Naive B cell (primary cell): ENCODE measurements at regions not wholly inside any gene's neighbourhood (a gene's known extent, or its start where the extent isn't known, plus 50 kb on each side); places are given as distances from the start of the nearest gene placed in this dataset.

ENCODE experiments used
- ATAC-seq, 2 donors: fragments of 150-1000 bp; cut with Tn5 transposase; 2 replicates each; pipeline ENCODE4 v1.10.0; 2021; ENCODE audit warnings: low read depth in 2 of 2, mild to moderate bottlenecking in 2 of 2, moderate library complexity in 2 of 2
- DNase-seq: peaks from one replicate; pipeline ENCODE4 v3.0.0; 2022
- H3K27ac Mint-ChIP-seq, 6 donors: one replicate each; pipeline ENCODE4 v1.8.0; 2020 to 2022; ENCODE audit warnings: mild to moderate bottlenecking in 6 of 6, mixed read lengths in 6 of 6, moderate library complexity in 5 of 6, inconsistent platforms in 2 of 6
- H3K27me3 Mint-ChIP-seq, 3 donors: one replicate each; pipeline ENCODE4 v1.8.0; 2021 to 2022; ENCODE audit warnings: mixed read lengths in 3 of 3, mild to moderate bottlenecking in 1 of 3
- H3K36me3 Mint-ChIP-seq, 2 donors: one replicate each; pipeline ENCODE4 v1.8.0; 2020 to 2022; ENCODE audit warnings: mixed read lengths in 2 of 2, inconsistent platforms in 1 of 2, mild to moderate bottlenecking in 1 of 2
- H3K4me1 Mint-ChIP-seq, 3 donors: one replicate each; pipeline ENCODE4 v1.8.0; 2020 to 2022; ENCODE audit warnings: mixed read lengths in 3 of 3, inconsistent platforms in 1 of 3, mild to moderate bottlenecking in 1 of 3, moderate library complexity in 1 of 3
- H3K4me3 Mint-ChIP-seq, 8 donors: one replicate each; pipeline ENCODE4 v1.8.0; 2020 to 2022; ENCODE audit warnings: mild to moderate bottlenecking in 8 of 8, mixed read lengths in 8 of 8, moderate library complexity in 8 of 8, inconsistent platforms in 2 of 8
- H3K9me3 Mint-ChIP-seq, 7 donors: one replicate each; pipeline ENCODE4 v1.8.0; 2020 to 2022; ENCODE audit warnings: mixed read lengths in 7 of 7, mild to moderate bottlenecking in 5 of 7, inconsistent platforms in 2 of 7, moderate library complexity in 1 of 7

DNA sequence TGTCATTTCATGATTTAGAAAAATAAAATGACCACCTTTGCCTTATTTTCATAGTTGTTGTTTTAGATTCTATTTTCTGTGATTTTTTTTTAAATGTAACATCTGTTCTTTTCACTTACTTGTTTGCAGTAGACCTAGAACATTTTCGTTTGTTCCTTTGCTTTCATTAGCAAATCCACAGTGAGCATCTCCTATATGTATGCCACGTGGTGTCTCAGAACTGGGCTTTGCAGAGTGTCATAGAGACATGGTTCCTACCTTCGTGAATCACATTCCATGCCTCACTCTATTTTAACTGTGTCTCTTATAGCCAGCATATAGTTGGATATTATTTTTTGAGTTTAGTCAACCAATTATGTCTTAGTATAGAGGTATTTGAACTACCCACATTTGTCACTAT is 118.2 kb downstream of the KLF13 start:
- peaks cover 21 to 40% (median 25%) of the 10 kb centered on the region in 3 donors for H3K4me1 Mint-ChIP-seq

DNA sequence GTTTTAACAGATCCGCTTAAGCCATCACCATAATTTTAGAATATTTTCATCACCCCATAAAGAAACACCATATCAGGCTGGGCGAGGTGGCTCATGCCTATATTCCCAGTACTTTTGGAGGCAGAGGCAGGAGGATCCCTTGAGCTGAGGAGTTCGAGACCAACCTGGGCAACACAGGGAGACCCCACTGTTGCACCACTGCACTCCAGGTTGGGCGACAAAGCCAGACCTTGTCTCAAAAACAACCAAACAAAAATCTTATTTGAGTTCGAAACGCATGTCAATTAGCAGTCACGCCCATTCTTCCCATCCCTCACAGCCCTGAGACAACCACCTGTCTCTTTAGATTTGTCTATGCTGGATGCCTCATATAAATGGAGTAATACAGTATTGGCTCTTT is 119.9 kb downstream of the KLF13 start:
- Mint-ChIP-seq H3K27me3 (no peaks in the 10 kb centered on the region), H3K27ac (no peak overlapping the region), H3K4me3 (peak overlapping the region in 1 of 8 donors; percentile 4), H3K36me3 (no peaks in the 10 kb centered on the region), H3K4me1 (peaks cover 17 to 31% (median 19%) of the 10 kb centered on the region in 3 donors), H3K9me3 (peaks cover 0 to 4% (median 0%) of the 10 kb centered on the region in 7 donors)
- DNase-seq (no peak), ATAC-seq (no peak)

More for the DNA sequence above, 118.2 kb downstream of the KLF13 start:
- H3K27ac Mint-ChIP-seq = no peak overlapping the region
- H3K4me3 Mint-ChIP-seq = peak overlapping the region in 1 of 8 donors; percentile 22
- ATAC-seq = no peak
- H3K36me3 Mint-ChIP-seq = no peaks in the 10 kb centered on the region
- H3K9me3 Mint-ChIP-seq = no peaks in the 10 kb centered on the region
- no peaks in the 10 kb centered on the region for H3K27me3 Mint-ChIP-seq
- DNase-seq = no peak

DNA sequence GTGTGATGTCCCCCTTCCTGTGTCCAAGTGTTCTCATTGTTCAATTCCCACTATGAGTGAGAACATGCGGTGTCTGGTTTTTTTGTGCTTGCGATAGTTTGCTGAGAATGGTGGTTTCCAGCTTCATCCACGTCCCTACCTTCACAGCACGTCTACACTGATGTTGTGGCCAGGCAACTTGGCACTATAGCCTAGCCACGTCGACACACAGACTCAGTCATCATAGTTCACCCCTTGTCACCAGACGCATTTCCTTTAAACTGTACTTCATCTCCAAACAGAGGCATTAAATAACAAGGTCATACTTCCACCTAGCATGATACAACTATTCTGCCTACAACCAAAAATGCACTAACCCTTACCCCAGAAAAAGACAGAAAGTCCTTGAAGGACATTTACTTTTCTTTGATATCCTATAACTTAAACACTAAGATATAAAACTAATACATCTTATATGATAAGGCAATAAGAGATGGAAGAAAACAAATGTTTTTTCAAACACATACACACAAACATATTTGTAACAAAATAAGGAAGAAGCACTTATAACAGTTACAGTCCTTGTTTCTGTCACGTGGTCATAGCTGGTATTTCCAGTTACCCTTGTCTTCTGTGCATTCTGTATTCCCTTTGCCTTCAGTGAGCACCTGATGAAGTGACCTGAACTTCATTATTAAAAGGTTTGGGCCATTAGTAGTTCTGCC is 121.4 kb downstream of the KLF13 start:
- Mint-ChIP-seq H3K36me3 (no peaks in the 10 kb centered on the region), H3K4me3 (no peak overlapping the region), H3K27me3 (no peaks in the 10 kb centered on the region), H3K4me1 (peaks cover 13 to 16% (median 14%) of the 10 kb centered on the region in 3 donors), H3K9me3 (peaks cover 0 to 4% (median 0%) of the 10 kb centered on the region in 7 donors), H3K27ac (peak overlapping the region in 3 of 6 donors; percentile 2 to 88 (median 9))
- DNase-seq (no peak), ATAC-seq (peak; percentile 45 to 47)

DNA sequence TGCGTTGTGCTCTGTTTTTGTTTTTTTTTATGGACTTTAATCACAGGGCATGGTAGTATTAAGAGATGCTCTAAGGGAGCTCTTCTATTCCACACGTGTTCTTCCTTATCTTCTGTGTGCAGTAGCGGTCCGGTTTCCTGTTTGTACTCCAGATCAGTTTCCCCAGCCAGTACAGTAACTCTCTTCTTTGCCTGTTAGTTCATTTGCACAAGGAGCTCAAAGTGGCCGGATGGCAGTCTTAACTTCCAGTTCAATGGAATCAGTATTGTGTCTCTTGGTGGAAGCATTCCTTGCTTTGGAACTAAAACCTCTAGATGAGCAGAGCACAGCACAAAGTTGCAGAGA is 122.0 kb downstream of the KLF13 start:
- ATAC-seq (peak in 1 of 2 donors; percentile 12), DNase-seq (no peak)
- Mint-ChIP-seq H3K4me3 (no peak overlapping the region), H3K9me3 (peaks cover 0 to 4% (median 0%) of the 10 kb centered on the region in 7 donors), H3K27ac (peak overlapping the region in 2 of 6 donors; percentile 9 to 88), H3K4me1 (peaks cover 13 to 18% (median 15%) of the 10 kb centered on the region in 3 donors), H3K27me3 (no peaks in the 10 kb centered on the region), H3K36me3 (no peaks in the 10 kb centered on the region)

DNA sequence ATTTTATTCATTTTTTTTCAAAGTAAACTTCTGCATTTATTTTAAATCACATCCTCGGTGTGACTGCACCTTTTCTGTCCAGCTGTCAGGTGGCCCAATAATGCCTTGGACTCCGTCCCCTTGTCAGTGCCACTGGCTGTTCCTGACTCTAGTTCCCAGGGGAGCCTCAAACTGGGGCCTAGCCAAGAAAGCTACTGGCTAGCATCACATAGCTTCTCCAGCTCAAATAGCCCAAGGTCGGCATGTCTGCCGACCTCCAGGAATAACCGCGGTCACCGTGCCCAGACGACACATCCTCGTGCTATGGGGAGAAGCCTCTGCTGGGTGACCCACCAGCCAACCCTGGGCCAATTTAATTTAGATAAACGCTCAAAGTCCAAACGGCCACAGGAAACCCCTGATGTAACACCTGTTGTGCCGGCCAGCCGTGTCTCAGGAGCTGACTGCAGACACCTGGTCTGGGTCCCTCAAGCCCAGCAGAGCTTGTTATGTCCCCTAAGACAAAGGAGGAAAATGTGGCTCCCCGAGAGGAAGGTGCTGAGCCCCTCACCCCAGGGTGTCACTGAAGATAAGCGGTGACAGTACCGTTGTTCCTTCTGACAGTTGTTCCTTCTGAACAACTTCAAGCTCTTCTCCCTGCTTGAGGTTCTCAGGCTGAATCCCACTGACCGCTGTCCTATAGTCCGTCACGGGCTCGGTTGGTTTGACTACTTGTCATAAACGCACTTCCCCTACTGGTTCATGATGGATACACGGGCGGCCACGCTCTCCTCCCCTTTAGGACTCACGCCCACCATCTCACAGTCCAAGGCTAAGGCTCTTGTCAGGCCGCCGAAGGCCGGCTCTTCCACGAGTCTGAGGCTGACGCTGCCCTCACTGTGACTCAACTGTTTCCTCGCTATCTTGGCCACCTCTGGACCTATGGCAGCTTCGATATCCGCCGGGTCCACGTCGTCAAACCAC is 126.2 kb downstream of the KLF13 start:
- no peak for ATAC-seq
- Mint-ChIP-seq H3K36me3 (peaks cover 0 to 10% of the 10 kb centered on the region in 2 donors), H3K4me1 (peaks cover 18 to 19% (median 19%) of the 10 kb centered on the region in 3 donors), H3K4me3 (peak overlapping the region in 1 of 8 donors; percentile 30), H3K9me3 (peaks cover 0 to 9% (median 5%) of the 10 kb centered on the region in 7 donors), H3K27ac (peak overlapping the region in 1 of 6 donors; percentile 60), H3K27me3 (no peaks in the 10 kb centered on the region)
- DNase-seq = no peak

DNA sequence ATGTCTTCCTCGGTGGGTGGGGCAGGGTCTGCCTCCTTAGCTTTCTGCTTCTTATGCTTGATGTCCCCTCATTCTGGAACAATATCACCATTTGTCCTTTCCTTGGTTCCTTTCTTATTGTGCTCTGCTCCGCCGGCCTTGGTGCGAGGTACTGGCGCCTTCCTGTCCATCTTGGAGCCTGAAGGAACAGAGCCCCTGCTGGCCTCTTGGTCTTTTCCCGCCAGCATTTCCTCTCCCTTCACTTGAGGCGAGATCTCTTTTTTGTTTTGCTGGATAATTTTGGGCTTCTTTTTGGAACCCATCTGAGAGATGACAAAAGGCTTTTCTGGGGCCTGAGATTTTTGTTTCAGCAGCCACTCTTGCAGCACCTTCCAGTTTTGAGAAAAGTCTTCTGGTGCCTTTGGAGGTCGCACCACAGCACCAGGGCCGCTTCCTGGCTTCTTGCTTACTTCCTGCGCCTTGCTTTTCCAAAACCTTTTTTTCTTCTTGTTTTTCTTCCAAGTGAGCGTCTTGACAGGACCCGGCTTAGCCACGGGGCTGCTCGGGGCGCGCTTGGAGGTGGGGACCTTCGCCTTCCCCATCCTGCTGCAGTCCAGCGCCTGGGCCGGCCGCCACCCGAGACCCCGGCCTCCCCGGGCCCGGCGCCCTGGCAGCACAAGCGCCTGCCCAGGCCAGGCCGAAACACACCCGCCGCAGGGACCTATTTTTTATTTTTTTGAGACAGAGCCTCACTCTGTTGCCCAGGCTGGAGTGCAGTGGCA is 127.1 kb downstream of the KLF13 start:
- H3K27ac Mint-ChIP-seq = peak overlapping the region in 3 of 6 donors; percentile 33 to 60 (median 41)
- no peaks in the 10 kb centered on the region for H3K27me3 Mint-ChIP-seq
- DNase-seq = no peak
- H3K4me1 Mint-ChIP-seq = peaks cover 18 to 22% (median 19%) of the 10 kb centered on the region in 3 donors
- no peak for ATAC-seq
- peaks cover 0 to 9% (median 5%) of the 10 kb centered on the region in 7 donors for H3K9me3 Mint-ChIP-seq
- H3K4me3 Mint-ChIP-seq = no peak overlapping the region
- H3K36me3 Mint-ChIP-seq = peaks cover 0 to 10% of the 10 kb centered on the region in 2 donors

DNA sequence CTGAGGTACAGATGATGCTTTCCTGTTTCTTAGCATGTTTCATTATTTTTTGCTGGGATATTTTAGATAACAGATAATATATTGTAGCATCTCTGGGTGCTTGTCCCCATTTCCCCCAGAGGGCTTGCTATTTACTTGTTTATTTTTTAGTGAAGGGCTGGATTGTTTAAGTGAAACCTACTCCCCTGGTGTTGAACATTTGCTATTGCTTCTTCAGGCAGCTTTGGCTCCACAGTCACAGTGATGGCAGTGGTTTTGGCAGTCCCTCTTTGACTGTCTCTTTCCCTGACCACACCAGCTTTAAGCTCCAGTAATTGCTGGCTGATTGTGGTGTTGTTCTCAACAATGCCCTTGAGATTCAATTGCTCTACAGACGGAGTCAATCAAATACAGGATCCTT is 128.9 kb downstream of the KLF13 start:
- peaks cover 0 to 10% of the 10 kb centered on the region in 2 donors for H3K36me3 Mint-ChIP-seq
- ATAC-seq (no peak), DNase-seq (no peak)
- H3K9me3 Mint-ChIP-seq = peaks cover 0 to 9% (median 5%) of the 10 kb centered on the region in 7 donors
- peaks cover 26 to 33% (median 27%) of the 10 kb centered on the region in 3 donors for H3K4me1 Mint-ChIP-seq
- no peak overlapping the region for H3K27ac Mint-ChIP-seq
- no peak overlapping the region for H3K4me3 Mint-ChIP-seq
- H3K27me3 Mint-ChIP-seq = no peaks in the 10 kb centered on the region

DNA sequence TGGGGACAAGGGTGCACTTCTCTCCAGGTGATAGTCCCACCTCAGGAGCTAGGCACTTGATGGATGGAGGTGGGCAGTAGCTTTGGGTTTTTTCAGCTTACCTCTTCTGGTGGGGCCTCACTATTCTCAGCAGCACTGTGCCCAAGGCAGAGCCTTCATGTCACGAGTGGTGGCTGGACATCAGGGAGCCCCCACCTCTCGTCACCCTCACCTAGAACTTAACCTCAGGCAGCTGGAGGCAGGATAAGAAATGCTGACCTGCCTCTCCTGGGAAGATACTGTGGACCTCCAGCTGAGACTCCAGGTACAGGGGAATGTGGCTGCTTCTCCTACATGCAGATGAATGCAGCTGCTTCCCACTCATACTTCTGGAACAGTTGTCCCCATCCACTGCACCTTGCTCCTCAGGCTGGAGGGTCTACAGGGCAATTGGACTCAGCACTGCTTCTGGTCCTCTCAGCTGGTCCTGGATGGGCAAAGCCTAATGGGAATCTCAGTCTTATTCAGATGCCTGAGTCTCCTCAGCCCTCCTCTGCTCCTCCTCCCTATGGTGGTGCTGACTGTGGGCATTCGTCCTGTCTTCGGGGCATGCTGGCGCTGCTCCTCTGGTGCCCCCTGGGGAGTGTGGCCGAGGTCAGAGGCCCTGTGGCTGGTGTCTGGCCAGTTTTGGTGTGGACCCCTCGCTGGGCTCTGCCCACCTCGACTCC is 129.9 kb downstream of the KLF13 start:
- Mint-ChIP-seq H3K36me3 (peaks cover 0 to 10% of the 10 kb centered on the region in 2 donors), H3K27ac (peak overlapping the region in 2 of 6 donors; percentile 32 to 42), H3K9me3 (peaks cover 0 to 6% (median 4%) of the 10 kb centered on the region in 7 donors), H3K27me3 (no peaks in the 10 kb centered on the region), H3K4me1 (peaks cover 31 to 43% (median 33%) of the 10 kb centered on the region in 3 donors), H3K4me3 (no peak overlapping the region)
- DNase-seq = no peak
- no peak for ATAC-seq

DNA sequence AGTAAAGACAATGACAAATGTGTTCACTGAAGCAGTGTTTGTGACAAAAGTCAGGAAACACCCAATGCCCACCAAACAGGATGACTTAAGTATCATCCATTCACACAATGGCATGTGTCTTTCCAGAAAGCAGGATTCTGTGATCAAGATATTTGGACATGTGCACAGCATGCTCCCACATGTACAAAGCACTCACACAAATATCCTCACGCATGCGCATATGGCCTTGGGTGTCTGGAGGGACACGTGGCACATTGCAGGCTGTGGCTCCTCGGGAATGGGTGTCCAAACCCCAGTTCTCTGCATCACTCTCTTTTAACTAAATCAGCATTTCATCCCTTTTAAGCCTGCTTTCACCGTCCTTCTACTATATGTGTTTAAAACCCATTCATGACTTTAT is 130.5 kb downstream of the KLF13 start:
- peak overlapping the region in 2 of 6 donors; percentile 42 to 67 for H3K27ac Mint-ChIP-seq
- H3K36me3 Mint-ChIP-seq = peaks cover 0 to 10% of the 10 kb centered on the region in 2 donors
- H3K27me3 Mint-ChIP-seq = no peaks in the 10 kb centered on the region
- peaks cover 31 to 48% (median 33%) of the 10 kb centered on the region in 3 donors for H3K4me1 Mint-ChIP-seq
- ATAC-seq (no peak), DNase-seq (no peak)
- peaks cover 0 to 6% (median 4%) of the 10 kb centered on the region in 7 donors for H3K9me3 Mint-ChIP-seq
- peak overlapping the region in 1 of 8 donors; percentile 25 for H3K4me3 Mint-ChIP-seq

DNA sequence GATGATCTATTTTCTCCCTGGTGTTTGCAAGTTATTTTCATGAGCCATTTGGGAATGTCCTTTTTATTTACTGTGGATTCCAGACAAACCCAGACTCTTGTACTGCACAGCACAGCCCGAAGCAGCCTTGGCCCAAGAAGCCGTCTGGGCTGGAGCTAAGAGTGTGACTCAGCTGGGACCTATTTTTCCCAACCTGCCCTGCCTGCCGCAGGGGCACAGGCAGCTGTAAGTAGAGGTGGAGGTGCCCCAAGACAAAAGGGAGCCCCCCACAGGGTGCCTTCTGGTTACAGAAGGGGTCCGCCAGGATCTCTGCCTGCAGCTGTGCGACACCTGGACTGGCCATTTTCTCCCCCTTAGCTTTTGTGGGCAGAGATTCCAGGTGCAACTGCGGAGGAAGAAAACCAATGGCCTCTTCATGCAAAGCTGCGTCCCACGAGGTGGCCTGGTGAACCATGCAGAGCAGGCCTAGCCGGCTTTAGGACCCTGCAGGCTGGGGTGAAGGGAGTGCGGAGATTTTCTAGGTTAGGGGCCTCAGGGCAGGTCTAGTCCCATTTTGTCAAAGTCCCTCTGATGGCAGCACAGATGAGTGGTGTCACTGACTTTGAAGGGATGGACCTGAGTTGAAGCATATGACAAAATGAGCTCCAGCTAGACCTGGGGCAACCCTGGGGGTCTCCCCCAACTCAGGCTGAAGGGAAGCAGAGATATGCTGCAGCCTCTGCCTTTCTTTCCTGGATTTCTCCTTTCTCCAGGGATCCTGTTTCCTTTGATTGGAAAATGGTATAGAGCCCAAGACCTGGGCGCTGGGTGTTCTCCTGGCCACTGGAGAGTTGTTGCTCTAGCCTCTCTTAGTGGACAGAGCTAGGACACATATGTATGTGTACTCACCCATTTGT is 131.2 kb downstream of the KLF13 start:
- DNase-seq (no peak), ATAC-seq (no peak)
- Mint-ChIP-seq H3K4me3 (peak overlapping the region in 7 of 8 donors; percentile 60 to 87 (median 78)), H3K27me3 (no peaks in the 10 kb centered on the region), H3K4me1 (peaks cover 31 to 48% (median 33%) of the 10 kb centered on the region in 3 donors), H3K36me3 (peaks cover 0 to 10% of the 10 kb centered on the region in 2 donors), H3K9me3 (peaks cover 0 to 6% (median 4%) of the 10 kb centered on the region in 7 donors), H3K27ac (peak overlapping the region in 5 of 6 donors; percentile 57 to 94 (median 84))

DNA sequence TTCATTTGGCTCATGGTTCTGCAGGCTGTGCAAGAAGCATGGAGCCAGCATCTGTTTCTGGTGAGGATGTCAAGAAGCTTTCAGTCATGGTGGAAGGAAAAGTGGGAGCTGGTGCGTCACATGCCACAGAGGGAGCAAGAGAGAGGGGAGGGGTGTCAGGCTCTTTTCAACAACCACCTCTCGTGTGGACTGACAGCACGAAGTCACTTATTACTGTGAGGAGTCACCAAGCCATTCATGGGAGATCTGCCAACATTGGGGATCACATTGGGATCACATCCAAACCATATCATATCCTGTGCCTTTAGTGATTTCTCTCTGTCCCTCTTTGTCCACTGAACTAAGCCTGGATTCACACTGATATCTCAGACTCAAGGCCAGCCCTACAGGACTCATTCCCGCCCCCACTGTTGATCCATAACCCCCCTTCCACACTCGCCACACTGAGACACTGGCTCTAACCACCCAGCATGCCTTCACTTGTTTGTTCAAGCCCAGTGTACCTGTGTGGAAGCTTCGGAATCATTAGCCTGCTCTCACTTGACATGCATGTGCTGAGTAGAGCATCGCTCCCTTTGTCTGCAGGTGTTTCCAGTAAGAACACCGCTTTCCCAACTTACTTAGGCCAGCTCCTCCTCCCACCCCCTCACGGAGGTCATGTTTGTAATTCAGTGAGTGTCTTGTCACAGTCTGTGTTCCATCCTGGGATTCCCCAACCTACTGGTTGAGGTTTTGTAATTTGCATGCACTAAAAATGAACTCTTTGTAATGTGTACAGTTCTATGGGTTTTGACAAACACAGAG is 132.2 kb downstream of the KLF13 start:
- Mint-ChIP-seq H3K4me1 (peaks cover 26 to 52% (median 38%) of the 10 kb centered on the region in 3 donors), H3K27ac (peak overlapping the region; percentile 16 to 94 (median 78)), H3K27me3 (no peaks in the 10 kb centered on the region), H3K4me3 (peak overlapping the region; percentile 14 to 88 (median 78)), H3K9me3 (peaks cover 0 to 6% (median 4%) of the 10 kb centered on the region in 7 donors), H3K36me3 (peaks cover 0 to 10% of the 10 kb centered on the region in 2 donors)
- DNase-seq (peak; percentile 54), ATAC-seq (peak; percentile 98 to 99)
